ENCODE measurements at regions not wholly inside any gene's neighbourhood (a gene's known extent, or its start where the extent isn't known, plus 50 kb on each side); places are given as distances from the start of the nearest gene placed in this dataset.

DNA sequence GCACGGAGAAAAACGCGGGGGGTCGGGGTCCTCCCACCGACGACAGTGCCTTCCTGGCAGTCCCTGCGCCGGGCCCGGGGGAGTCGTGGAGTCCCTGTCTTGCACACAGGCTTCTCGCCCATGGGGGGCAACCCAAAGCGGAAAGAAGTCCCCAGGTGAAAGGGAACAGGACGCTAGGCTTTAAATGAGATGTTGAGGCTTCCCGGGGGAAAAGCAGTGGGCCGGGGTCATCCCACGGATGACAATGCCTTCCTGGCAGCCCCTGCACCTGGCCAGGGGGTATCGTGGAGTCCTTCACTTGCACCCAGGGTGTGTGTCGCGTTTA, 162.9 kb upstream of the ALG10B start (continued):
- no peak for TF ChIP-seq TAF7 (optimal IDR thresholded peaks at IDR 0.05; ENCODE audit: borderline replicate concordance, low read depth, low read length)
- TF ChIP-seq RAD21 (IDR thresholded peaks at IDR 0.05 in 1 of 2, conservative IDR thresholded peaks at IDR 0.05 in 1 of 2; ENCODE audit: low read depth in 2 of 2, low read length in 2 of 2), result no peak
- TF ChIP-seq YY1 (IDR thresholded peaks at IDR 0.05; ENCODE audit: low read depth, low read length), result no peak
